Hematopoietic multipotent progenitor cell treated with erythropoietin and hydrocortisone succinate and interleukin-3 and kit ligand, for 4 days (in vitro differentiated cells): ENCODE measurements at regions not wholly inside any gene's neighbourhood (a gene's known extent, or its start where the extent isn't known, plus 50 kb on each side); places are given as distances from the start of the nearest gene placed in this dataset.
A peak's percentile ranks its signal among the peaks of the same experiment; 100 is the strongest.

Experiments used
- DNase-seq: peaks from one replicate; pipeline ENCODE4 v3.0.0-alpha.2; 2015

DNA sequence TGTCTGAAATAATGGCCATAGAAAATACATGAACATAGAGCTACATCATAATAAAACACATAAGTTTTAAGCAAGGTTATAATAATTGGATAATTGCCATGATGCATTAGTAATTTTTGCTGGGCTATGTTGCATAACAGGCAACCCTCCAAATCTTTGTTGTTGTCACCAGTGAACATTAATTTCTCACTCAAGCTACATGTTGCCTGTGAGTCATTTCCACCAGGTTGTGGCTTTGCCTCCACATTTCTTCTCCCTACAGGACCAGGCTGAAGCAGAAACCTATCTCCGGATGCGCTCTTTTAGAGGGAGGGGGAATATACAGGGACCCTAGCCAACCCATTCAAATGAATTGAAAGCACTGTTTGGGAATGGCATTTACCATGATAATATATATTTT lies 347.7 kb downstream of the GABRG1 start:
- DNase-seq = peak; percentile 3

DNA sequence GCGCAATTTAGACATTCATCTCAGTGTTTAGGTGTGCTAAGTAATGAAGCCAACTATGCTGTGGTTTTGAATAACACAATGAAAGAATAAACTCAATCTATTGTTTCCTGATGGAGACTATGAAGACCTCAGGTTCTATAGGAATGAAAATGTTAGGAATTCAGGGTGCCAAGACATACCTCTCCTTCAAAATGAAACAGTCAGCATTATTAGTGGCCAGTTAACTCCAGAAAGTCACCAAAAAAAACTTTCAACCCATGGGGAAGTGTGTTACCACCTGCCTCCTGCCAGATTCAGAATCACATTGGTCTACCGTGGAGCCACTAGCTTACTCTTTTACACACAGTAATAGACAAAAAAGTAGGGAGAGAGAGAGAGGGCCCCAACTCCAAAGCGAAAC lies 352.9 kb downstream of the GABRG1 start:
- no peak for DNase-seq

DNA sequence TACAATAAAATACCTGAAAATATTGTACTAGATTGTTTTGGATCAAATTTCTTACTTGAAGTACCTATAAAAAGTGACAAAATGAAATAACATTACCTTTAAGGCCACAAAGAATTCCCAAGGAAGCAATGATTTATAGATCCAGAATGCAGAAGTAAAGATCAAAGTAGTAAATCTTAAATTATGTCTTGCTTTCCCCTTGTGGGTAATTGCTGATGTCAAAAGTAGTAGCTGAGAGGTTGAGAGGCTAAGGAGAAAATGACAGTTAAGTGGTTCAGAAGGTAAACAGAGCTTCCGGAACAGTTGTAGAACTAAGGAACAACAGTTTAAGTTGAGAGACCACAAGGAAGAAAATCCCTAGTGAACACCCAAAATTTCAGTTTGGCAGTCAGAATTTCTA lies 358.3 kb downstream of the GABRG1 start:
- peak; percentile 18 for DNase-seq

DNA sequence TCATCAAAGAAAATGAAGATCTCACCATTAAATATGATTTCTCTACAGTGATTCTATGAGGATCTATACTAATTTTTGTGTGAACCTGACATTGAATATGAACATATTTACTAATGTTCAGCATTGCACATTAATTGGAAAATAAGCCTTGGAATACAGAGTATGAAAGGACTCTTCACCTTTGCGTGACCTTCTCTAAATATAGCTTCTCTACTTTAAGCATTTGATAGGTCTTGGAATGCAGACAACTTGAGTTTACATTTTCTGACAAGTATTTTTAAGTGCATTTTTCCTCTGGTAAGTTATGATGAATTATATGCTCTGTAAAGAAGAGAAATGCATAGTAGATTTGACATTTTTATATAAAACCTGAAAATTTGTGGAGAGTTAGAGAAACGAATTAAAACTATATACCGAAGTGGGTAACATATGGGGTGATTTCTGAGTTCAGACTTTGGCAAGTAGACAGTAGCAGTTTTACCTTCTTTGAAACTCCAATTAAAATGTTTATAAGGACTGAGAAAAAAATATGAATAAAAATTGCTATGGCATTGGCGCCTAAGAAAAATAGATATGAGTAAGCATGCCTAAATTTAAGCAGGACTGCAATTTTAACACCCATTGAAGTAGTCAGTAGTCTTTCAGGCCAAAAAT lies 371.9 kb downstream of the GABRG1 start:
- DNase-seq = no peak

DNA sequence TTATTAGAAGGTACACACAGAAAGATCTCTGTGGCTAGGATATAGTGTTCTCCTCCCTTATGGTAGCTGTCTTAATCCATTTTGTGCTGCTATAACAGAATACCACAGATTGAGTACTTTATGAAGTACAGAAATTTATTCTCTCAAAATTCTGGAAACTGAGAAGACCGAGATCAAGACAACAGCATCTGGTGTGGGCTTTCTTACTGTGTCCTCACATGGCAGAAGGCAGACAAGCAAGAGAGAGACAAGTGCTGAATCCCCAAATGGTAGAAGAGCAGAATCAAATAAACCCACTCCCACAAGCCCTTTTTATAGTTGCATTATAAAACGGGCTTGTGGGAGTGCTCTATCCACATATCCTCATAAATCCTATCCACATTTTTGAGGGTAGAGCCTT lies 373.1 kb downstream of the GABRG1 start:
- DNase-seq = no peak

DNA sequence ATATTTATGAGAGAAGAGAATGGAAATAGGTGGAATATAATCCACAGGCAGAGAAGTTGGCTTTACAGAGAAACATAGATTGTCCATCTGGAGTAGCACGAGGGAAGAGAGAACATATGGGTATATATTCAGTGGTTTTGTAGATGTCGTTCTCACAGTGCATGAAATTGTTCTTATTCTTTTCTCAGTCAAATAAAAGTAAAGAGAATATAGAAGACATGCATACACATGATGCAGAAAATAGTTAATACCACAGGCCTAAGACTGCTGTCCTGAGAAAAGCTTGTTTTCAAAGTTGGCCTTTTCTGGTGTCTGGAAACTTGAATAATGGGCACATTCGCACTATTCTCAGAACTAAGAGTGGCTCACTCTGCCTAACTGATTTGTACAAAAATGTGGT lies 378.1 kb downstream of the GABRG1 start:
- DNase-seq = no peak

DNA sequence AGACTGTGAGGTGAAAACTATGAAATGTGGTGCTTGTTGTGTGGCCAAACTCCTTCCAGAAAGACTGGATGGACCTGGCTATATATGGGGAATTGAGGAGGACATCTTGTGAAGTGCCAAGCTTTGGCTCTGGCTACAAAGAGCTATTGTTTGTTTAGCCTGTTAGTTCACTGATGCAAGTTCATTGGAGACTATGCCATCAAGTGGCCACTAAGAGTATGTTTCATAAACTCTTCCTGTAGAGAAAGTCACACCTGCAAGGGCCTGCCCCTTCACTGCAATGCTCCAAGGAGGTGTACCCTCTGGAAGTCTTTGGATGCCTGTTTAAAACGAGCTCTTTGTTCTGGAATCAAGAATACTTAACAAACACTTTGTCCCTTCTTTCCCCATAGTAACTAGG lies 382.0 kb downstream of the GABRG1 start:
- DNase-seq = peak; percentile 2

DNA sequence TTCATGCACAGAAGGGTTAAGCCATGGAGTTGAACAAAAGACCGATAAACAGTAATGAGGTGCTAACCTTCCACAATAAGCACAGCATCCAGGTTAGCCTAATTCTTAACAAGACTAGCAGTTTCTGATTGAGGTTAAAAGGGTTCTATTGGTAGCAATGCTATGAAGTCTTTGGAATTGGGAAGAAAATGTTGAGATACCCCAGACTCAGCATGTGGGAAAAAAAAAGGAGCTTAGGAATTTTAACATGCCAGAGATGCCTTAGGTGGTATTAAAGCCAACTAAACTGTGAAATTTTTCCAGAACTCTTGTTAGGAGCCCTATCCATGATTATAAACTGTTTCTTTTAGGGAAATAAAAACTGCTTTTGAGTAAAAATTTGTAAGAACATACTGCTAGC lies 391.7 kb downstream of the GABRG1 start:
- no peak for DNase-seq

DNA sequence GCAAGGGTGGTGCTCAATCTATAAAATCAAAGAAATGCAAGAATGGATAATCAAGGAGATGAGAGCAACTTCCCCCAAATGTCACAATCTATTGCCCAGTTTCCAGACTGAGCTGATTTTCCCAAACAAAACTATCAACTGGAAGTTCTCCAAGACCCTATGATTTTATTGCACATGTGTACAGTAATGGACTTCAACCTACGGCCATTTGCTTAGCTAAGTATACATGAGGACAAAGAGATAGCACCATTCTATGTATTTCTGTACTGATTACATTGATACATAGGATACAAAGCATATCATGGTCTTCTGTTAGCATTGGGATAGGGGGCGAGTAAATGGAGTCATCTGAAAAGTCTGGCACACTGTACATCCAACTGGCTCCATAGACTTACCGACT lies 407.8 kb downstream of the GABRG1 start:
- DNase-seq = no peak

DNA sequence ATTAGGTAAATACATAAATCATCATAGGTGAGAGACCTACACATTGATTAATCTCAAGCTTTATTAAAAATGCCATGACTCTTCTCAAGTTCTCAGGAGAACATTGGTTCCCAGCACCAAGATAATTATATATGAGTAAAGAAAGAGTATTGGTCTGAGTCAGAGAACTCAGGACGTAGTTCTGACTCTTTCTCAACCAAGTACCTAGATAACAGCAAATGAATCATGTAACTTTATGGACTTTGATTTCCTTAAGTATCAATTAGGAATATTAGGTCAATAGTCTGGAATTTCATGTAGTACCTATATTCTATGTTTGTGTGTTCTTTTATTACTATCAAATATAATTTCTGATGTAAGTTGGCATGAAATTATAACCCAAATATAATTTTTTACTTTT lies 409.9 kb downstream of the GABRG1 start:
- DNase-seq = no peak

DNA sequence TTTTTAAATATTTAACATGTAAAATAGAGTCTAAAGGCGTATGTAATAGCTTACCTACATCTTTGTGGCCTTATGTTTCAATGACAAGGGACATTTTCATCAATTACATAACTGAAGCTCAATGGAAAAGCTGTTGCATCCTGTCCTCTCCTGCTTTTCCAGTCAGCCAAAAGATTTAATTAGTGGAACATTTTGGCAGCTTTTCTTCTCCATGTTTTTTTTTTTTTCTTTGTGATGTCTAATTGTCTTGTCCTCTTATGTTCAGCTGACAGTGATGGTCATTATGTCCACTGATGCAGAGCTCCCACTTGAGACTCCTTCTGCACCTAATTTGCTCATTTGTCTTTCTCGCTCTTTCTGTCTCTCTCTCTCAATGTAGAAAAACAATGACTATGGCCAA lies 422.2 kb downstream of the GABRG1 start:
- no peak for DNase-seq

DNA sequence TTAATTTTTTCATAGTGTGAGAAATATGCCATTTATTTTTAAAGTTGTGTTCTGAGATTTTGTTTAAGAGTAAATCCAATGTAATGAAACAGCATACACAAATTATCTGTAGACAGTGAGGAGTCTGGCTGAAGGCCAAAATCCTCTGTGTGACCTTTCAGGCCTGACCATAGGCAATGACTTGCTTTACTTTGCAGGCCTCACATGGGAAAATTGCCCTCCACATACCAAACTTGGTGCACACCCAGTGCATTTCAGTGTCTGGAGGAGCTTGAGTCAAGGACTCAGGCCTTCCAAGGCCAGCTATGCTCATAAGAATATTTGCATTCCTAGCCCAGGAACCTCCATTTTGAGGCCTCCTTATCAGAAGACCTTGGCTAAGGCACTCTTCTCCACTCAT lies 430.1 kb downstream of the GABRG1 start:
- peak; percentile 21 for DNase-seq

DNA sequence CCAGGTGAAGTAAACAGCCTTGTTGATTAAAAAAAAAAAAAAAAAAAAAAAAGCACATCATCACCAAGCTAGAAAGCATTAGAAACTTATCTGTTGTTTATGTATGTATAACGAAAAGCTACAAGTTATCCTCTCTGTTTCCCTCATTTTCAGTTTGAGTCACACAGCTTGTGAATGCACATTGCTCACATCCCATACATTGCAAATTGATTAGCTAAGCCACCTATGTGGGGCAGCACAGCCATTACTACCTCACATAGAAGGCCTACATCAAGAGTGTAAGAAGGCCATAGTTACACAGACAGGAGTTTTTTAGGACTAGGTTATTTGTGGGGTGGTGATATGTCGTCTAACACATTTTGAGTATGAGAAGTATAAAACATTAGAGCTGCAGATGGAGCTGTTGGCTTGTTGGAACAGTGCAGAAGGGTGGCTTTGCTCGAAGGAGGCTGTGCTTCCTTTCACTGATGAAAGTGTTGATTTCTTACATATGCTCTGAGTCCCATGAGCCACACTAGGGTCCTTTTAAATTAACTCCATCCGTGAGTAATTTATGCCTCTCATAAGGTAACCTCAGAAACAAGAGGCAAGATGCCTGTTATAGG lies 431.6 kb downstream of the GABRG1 start:
- DNase-seq = peak; percentile 9

DNA sequence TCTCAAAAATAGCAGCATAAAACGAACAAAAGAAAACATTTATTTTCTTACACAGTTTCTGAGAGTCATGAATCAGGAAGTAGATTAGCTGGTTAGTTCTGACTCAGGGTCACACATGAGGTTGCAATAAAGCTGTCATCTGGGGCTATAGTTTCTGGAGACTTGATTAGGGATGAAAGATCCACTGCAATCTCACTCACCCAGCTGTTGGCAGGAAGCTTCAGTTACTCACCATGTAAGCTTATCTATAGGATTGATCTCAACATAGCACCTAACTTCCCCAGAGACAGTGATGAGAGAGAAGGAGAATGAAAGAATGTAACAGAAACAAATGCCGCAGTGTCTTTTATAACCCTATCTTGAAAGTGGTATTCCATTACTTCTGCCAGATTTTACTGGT lies 435.5 kb downstream of the GABRG1 start:
- DNase-seq = peak; percentile 36

DNA sequence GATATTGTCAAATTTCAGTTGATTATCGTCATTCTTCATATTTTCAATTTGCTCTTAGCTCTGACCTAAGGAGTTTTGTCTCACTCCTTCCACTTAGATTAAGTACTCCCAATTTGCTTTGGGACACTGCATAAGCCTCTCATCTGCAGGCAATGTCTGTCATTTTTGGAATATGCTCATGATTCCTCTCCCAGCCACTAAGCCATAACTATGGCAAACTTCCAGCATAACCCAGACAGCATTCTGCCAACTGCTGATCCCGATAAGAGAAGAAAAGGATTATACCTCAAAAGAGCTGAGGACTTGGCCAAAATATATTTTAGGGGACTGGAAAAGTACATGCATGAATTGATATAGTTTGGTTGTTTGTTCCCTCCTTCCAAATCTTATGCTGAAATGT lies 444.4 kb downstream of the GABRG1 start:
- no peak for DNase-seq

DNA sequence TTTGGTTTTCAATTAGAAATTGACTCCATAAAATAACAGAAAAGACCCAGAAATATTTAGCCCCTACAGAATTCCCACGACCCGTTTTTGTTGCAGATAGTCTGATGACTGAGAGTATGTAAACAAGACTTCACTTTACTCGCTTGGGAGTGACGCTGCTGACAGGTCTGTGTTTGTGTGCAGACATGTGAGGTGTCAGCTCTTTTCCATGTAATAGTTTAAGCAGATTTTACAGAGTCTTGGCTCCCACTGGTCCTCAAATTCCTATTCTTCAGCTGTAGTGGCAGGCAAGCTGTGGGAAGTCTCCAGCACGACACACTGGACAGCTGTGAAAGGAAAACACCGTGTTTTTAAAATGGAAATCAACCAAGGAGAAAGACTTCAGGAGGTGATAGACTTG lies 455.7 kb downstream of the GABRG1 start:
- DNase-seq = no peak

DNA sequence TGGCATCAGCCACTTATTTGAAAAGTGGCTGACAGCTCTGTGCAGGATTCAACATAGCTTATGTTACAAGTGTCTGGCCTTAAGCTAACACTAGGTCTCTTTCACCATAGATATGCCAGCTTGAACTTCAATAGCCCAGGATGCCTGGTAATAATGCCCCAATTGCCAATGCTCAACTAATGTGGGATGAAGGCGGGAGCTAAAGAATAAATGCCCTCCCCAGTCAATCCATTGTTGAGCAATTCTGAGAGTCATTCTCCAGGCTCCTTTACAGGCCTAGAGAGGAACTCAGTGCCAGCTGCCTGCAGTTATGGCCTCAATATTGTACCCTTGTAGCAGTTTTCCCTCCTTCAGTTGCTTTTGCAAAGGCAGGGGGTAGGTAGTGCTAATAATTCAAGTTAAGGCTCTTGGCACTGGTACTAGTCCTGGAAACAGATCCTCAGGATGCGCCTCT lies 460.2 kb downstream of the GABRG1 start:
- DNase-seq = no peak

DNA sequence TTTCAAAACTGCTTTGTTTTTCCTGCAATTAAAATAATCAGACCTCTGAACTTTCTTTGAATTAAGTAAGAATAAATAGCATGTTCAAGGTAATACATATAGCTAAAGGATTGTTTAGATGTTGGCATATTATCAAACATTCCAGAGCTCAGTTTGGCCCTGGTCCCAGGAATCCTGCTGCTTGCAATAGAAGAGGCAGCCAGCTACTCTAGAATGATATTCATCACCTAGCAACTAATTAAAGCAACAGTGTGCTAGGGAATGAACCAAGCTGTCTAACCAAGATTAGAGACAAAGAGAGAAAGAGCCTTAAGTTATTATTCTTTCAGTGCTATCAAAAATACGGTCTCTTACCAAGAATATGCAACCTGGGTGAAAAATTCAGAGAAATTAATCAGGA lies 460.9 kb downstream of the GABRG1 start:
- DNase-seq = no peak

DNA sequence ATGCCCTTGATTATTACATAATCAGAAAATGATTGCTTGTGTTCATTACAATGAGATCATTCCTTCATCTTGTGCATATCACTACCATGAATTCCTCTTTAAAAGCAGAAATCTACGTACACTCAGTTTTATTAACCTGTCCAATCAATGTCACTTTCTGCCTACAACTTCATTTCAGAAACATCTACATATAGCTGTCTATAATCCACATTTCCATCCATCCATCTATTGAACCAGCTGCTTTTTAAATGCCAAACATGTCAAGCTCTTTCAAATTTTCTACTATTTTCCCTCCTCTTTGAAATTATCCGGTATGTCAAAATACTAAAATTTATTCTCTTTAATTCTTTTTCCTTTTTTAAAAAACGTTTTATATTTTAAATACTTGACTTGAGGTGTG lies 462.0 kb downstream of the GABRG1 start:
- DNase-seq = no peak

DNA sequence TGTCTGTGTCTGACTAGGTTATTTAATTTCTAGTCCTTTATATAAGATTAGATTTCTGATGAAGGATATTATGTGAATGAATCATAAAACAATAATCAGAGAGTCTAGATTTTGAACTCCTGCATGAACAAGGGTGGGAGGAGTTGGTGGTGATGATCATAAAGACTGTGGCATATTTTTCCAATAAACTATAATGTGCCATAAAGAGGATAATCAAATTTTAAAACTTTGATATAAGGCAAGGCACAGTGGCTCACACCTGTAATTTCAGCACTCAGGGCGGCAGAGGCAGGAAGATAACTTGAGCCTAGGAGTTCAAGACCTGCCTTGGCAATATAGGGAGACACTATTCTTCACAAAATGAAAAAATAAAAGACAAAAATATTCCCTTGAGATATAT lies 473.3 kb downstream of the GABRG1 start:
- DNase-seq = no peak

DNA sequence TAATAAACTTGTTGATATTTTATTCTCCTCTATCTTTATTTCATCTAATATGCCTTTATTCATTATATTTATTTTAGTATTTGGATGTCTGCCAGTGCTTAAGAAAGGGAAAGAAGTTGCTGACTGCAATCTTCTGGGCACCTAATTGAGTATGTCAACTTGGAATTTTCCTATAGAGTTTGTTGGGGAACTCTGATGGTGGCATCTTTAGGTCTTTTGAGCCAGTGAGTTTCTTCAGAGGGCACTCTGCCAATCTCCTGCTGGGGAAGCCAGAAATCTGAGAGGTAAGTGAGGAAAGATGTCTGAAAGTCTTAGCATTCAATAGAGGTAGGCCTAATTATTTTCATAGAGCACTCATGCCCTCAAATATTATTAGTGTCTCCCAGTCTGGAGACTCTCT lies 475.0 kb downstream of the GABRG1 start:
- DNase-seq = no peak

DNA sequence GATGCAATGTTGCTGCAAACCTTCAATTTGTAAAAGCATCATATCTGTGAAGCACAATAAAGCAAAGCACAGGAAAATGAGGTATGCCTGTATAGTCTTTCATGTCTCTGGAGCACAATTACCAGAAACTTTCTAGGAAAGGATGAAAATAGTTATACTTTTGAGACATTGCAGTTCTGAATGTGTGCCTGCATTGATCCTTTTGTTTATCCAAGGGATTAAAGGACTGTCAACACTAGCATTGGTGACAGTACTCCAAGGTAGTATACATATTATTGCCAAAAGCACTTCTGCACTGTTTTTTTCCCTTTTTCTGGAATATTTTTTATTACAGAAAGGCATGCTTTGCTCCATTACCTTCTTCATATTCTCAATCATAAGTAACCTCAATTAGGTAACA lies 476.0 kb downstream of the GABRG1 start:
- no peak for DNase-seq

DNA sequence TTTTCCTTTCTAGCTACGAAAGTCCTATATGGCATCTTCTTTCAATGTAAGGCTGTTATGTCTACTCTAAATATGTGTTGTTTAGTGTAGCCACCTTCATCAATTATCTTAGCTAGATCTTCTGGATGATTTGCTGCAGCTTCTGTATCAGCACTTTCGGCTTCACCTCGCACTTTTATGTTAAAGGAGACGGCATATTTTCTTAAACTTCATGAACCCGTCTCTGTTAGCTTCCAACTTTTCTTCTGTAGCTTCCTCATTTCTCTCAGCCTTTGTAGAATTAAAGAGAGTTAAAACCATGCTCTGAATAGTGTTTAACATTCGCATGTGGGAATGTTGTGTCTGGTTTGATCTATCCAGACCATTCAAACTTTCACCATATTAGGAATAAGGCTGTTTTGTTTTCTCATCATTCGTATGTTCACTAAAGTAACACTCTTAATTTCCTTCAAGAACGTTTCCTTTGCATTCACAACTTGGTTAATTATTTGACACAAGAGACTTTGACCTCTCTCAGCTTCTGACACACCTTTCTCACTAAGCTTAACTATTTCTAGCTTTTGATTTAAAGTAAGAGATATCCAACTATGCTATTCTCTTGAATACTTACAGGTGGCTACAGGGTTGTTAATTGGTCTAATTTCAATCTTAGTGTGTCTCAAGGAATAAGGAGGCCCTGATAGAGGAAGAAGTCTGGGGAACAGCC lies 476.8 kb downstream of the GABRG1 start:
- no peak for DNase-seq

DNA sequence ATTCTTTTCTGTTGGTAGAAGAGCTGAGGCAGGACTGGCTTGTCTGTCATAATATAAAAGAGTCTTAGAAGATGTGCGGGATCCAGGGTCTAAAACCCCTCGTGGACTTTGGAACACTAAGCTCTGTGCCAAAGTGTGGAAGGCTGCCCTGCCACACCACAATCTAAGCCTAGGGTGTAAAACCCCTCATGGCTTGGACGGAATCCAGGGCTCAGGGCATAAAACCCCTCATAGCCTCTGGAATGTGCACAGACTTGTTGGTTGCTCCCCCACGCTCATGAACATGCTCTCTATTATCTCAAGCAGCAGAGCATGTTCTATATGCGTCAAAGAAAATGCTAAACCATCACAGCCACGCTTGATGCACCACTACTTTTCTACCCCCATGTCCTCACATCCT lies 483.6 kb downstream of the GABRG1 start:
- no peak for DNase-seq

DNA sequence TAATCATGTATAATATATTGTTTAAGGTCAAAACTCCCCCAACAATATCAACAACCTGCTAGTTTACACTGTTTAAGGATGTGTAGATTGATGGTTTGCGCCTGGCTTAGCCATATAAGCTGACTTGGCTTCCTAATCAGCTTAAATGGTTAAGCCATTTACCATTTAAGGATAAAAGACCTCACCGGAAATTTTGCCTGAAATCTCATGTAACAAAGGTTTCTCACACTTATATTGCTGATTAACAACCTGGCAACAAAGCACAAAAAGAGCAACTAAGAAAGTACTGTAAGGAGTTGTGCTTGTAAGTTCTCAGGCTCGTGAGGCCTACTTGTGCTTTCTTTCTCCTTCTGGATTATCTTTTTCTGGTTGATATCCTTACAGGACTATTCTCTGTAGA lies 485.2 kb downstream of the GABRG1 start:
- no peak for DNase-seq
